KOPT-K1 (cell line): ENCODE measurements at regions not wholly inside any gene's neighbourhood (a gene's known extent, or its start where the extent isn't known, plus 50 kb on each side); places are given as distances from the start of the nearest gene placed in this dataset.
"Not testable (repeated sequence)": the region's sequence is repeated elsewhere in the genome, so short reads cannot be mapped to it uniquely, and the experiment has no call there.

Experiments used
- H3K27ac ChIP-seq: fragments of 200-600 bp; sonication (generic); 2 replicates; pipeline ENCODE4 v1.5.1; 2016; ENCODE audit warnings: antibody characterized with exemption, mild to moderate bottlenecking, low read depth, low read length; ENCODE audit not compliant: poor library complexity, severe bottlenecking
- H3K36me3 ChIP-seq: fragments of 200-600 bp; sonication (generic); 2 replicates; pipeline ENCODE4 v1.5.1; 2017; ENCODE audit warnings: antibody characterized with exemption, mild to moderate bottlenecking, low read length, moderate library complexity; ENCODE audit not compliant: insufficient read depth
- H3K9me3 ChIP-seq: fragments of 200-600 bp; sonication (generic); 2 replicates; pipeline ENCODE4 v1.5.1; 2017; ENCODE audit warnings: antibody characterized with exemption, low read length, mild to moderate bottlenecking; ENCODE audit not compliant: insufficient read depth, poor library complexity, severe bottlenecking

DNA sequence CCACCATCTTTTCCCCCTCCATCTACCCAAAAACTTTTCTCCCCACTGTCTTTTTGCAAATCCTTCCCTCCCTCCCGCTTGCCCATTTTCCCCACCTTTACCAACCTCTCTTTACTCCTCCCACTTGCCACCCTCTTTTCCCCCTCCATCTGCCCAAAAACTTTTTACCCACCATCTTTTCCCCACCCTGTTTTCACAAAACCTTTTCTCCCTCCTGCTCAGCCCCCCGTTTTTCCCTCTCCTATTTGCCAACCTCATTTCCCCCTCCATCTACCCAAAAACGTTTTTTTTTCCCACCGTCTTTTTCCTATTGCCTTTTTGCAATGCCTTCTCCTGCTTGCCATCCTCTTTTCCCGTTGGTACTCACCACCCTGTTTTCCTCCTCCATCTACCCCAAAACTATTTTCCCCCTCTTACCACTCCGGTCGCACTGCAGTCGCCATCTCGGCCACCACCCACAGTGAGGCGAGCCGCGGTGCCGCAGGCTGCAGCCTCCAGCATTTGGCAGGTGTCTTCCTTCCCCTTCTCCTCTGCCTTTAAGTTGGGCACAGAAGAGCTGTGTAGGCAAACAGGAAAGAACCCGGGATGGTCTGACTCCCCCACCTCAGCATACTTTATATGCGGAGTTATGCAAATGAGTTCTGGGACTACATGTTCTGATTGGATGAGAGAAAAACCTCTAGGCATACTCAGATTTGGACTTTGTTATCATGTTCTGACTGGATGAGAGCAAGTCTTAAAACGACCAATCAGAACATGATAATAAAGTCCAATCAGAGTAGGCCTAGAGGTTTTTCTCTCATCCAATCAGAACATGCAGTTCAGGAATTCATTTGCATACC, 121.2 kb upstream of the VPREB1 start:
- no peak overlapping the region for H3K27ac ChIP-seq
- no peaks in the 10 kb centered on the region for H3K36me3 ChIP-seq
- no peaks in the 10 kb centered on the region for H3K9me3 ChIP-seq

DNA sequence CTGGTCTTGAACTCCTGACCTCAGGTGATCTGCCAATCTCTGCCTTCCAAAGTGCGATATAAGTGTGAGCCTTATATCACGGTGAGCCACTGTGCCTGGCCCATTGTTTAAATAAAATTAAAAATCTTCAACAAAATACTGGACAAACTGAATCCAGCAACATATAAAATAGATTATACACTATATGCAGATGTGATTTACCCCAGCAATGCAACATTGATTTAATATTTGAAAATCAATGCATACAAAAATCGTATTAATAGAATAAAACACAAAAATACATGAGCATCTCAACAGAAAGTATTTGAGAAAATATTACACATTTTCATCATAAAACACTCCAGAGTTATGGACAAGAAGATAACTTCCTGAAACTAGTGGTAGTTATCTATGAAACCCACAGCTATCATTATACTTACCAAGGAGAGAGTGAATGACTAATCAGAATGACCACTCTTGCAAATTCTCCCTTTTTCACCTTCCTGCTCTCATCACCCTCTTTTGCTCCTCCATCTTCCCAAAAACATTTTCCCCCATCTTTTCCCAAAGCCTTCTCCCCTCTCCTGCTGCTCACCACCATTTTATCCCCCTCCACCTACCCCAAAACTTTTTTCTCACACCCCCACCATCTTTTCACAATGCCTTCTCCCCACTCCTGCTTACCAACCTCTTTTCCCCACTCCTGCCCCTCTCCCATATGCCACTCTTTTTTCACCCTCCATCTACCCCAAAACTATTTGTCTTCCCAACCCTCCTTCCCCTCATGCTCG, 122.1 kb upstream of the VPREB1 start:
- H3K9me3 ChIP-seq, result no peaks in the 10 kb centered on the region
- H3K27ac ChIP-seq, result no peak overlapping the region
- H3K36me3 ChIP-seq, result no peaks in the 10 kb centered on the region

DNA sequence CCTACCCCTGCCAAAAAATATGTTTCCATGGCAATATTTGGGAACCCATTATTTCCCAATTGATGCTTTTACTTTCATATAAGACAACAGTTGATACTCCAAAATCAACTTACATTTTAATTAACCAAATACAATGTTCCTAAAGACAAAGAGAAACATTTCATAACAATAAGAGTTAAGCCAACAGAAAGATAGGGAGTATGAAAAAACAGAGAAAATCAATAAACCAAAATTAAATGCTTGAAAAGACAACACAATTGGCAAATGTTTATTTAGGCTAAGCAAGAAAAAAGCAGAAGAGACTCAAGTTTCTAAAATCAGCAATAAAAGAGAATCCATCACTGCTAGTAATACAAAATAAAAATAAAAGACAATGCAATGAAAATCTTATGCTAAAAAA, 123.1 kb upstream of the VPREB1 start:
- no peaks in the 10 kb centered on the region for H3K9me3 ChIP-seq
- H3K27ac ChIP-seq, result no peak overlapping the region
- H3K36me3 ChIP-seq, result no peaks in the 10 kb centered on the region

DNA sequence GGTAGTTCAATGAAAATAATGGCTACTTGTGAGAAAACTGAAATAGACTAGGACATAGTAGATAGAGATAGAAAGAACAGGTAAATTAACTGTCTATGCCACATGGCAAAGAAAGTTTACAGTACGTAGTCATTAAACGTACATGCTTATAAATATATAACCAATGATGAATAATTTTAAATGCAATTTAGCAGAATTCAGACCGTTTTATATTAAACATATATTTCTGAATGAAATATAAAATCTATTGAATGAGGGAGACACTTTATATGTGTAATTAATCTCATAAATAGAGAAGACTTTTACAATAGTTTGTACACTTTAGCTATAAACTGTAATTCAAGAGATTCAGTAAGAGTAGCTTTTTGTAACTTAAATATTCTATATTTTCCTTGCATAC, 124.4 kb upstream of the VPREB1 start:
- no peaks in the 10 kb centered on the region for H3K36me3 ChIP-seq
- H3K27ac ChIP-seq, result no peak overlapping the region
- no peaks in the 10 kb centered on the region for H3K9me3 ChIP-seq

DNA sequence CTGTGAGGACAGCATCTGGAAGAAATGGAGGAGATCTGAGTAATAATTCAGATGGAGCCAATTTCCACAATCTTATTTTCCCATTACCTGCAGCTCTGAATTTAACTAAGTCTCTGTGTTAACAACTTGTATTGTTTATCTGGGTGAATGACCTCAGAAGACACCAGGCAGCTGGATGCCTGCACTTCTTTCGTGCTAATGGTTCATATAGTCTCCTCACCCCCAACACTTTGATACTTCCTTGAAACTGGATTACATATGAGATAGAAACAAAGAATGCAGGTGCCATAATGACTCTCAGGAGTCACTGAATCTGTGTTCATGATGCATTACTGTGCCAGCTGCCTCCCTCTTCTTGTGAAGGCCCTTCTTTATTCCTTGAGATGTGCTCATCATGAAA, 125.6 kb upstream of the VPREB1 start:
- Histone ChIP-seq H3K36me3 (no peaks in the 10 kb centered on the region), H3K27ac (no peak overlapping the region), H3K9me3 (no peaks in the 10 kb centered on the region)

DNA sequence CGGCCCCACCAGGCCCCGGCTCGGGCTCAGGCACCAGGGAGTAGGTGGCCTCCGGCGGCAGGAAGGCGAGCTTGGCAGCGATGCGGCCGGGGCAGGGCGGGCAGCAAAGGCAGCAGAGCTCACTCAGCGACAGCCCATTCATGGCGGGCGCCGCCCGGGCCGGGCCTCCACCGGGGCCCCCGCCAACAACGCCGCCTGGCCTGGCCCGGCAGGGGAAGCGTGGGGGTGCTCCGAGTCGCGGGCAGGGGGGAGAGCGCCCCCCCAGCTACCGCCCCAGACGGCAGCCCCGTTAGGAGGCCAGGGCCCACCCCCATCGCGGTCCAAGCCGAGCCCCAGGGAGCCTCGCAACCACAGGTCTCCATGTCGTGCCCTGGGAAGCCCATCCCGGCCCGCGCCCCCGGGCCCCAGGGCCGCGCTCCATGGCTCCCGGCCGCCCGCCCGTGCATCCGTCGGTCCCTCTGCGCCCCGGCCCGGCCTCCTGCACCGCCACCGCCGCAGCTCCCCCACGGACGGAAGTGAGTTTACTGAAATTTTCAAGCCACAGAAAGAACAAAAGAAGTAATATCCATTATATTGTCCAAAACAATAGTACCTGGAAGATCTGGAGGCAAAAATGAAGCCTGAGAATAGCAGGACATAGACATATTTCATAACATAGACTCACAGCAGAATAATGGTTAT, 126.6 kb upstream of the VPREB1 start:
- H3K9me3 ChIP-seq, H3K36me3 ChIP-seq, H3K27ac ChIP-seq: not testable (repeated sequence)

DNA sequence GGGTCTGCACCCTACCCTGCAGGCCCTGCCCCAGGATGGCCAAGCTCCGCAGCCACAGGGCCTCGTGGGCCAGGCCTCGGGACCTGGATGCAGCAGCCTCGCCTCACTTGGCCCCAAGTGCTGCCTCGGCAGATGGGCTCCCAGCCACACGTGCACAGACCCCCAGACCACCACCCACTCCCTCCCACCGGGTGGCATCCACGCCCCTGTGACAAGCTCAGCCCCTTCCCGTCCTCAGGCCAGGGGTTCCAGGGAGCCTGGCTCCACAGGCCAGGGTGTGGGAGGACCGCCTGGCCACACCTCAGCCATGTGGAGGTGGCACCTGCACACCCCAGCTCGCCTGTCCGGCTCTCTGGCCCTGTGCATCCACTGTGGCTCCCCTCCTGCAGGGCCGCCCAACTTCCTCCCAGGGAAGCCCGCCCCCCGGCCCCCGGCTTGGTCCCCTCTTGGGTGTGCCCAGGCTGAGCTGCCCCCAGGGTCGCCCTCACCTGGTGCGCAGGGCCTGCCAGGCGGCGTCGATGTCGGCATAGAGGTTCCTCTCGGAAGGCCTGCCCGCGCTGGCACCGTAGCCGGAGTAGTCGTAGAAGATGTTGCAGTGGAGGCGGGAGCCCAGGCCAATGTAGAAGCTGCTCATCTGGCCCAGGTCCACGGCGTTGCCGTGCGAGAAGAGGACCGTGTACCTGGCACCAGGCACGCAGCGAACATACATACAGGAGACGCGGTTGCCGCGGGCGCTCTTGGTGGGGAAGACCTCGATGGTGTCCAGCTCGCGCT, 127.4 kb upstream of the VPREB1 start:
- H3K36me3 ChIP-seq, H3K27ac ChIP-seq, H3K9me3 ChIP-seq: not testable (repeated sequence)

DNA sequence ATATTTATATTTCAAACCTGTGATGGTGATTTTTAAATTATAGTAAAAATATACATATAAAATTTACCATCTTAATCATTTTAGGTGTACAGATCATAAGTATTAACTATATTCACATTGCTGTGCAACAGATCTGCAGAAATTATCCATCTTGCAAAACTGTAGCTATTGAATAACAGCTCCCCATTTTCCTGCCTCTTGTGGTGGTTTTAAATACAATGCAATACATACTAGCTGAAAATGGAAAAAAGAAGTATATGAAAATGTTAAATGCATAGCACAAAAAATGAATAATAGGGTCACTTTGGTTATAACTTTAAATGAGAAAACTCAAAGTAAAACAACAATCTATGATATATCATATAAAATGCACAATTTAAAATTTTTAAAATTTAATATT, 130.9 kb upstream of the VPREB1 start:
- Histone ChIP-seq H3K27ac (no peak overlapping the region), H3K9me3 (no peaks in the 10 kb centered on the region), H3K36me3 (no peaks in the 10 kb centered on the region)

DNA sequence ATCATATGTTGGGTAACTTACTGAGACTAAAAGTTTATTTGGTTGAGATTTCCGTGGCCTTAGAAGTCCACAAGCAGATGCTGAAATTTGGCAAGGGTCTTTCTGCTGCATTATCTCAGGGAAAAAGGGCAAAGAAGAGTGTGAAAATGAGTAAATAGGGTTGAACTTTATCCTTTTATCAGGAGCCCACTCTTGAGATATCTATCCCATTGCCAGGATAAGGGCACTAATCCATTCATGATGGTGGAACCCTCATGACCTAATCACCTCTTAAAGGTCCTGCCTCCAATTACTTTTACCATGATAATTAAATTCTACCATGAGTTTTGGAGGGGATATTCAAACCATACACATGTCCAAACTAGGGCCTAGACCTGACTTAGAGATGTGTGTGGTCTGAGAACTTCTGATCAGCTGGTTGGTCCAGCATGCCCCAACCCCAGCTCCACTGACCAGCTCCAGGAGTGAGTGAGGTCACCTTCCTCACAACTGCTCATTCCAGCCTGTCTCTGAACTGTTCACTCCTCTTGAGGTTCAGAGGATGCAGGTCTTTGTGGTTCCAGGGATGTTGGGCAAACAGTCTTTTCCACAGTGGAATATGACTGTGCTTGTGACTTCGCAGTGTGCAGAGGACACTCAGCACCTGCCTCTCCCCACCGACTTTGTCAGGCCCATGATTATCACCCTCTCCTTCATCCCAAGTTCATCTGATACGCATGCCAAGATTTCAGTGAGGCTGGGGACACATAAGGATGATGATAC, 130.1 kb upstream of the TOP3B start:
- H3K27ac ChIP-seq, result no peak overlapping the region
- no peaks in the 10 kb centered on the region for H3K9me3 ChIP-seq

DNA sequence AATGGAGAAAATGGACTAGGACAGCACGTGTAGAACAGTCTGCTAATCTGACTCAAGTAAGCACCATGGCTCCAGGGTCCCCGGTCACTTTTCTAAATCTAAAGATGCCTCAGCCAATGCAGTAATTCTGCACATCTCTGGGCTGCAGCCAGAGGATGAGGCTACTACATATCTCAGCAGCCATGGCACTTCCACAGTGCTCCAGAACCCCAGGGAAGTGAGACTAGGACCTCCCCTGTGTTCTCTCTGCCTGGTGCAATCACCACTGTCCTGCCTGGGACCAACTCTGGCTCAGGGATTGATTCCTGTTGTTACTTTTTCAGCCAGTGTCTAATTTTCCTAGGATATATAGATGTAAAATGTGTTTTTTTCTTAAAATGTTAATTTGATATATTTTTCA, 129.4 kb upstream of the TOP3B start:
- Histone ChIP-seq H3K27ac (no peak overlapping the region), H3K36me3 (no peaks in the 10 kb centered on the region), H3K9me3 (no peaks in the 10 kb centered on the region)

More for the DNA sequence above, 130.1 kb upstream of the TOP3B start:
- no peaks in the 10 kb centered on the region for H3K36me3 ChIP-seq

DNA sequence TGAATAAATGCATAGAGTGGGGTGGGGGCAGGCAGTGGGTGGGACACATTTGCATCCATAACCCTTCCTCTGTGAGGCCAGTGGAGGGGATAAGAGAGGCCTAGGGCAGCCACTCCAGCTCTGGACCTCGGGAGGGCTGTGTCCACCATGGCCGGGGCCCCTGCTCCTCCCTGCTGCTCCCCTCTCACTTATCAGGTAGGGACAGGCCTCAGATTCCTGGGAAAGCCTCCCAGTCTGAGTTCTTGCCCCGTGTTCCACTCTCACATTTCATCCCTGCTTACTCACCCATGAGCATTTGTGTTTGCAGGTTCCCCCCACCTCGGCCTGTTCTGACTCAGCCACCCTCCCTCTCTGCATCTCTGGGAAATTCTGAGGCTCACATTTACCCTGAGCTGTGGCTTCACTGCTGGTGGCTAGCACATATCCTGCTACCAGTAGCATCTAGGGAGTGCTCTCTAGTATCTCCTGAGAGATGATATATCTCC, 128.7 kb upstream of the TOP3B start:
- H3K27ac ChIP-seq, result no peak overlapping the region
- H3K36me3 ChIP-seq, result no peaks in the 10 kb centered on the region
- H3K9me3 ChIP-seq, result no peaks in the 10 kb centered on the region

DNA sequence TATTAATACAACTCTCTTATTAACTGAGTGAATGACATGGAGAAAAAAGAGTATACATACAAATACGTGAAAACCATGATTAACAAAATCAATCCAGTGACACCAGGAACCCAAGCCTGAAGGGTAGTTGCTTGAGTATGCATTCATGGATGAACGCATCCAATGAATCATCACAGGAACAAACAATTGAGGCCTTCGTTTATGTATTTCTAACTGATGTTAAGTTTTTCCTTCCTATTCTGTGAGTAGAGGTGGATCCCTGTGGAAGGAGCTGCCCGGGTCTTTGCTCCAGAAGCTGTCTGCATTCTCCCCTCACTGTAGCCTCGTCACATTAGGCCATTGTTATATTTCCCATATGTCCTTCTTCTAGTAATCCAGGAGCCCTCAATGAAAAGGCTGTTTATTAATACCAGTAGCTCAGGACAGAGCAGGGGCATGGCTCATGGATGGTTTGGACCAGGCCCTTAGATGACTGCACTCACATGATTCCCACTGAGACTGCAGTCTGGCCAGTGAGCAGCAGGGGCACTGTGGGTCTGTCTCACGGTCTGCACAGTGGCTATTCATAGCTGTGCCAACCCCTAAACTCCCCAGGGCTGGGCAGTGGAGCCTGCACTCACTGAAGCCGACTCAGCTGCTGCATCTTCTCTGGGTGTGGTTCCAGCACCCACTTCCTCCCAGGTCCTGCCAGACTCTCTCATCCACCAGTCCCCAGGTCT, 128.1 kb upstream of the TOP3B start:
- Histone ChIP-seq H3K36me3 (no peaks in the 10 kb centered on the region), H3K9me3 (no peaks in the 10 kb centered on the region), H3K27ac (no peak overlapping the region)

DNA sequence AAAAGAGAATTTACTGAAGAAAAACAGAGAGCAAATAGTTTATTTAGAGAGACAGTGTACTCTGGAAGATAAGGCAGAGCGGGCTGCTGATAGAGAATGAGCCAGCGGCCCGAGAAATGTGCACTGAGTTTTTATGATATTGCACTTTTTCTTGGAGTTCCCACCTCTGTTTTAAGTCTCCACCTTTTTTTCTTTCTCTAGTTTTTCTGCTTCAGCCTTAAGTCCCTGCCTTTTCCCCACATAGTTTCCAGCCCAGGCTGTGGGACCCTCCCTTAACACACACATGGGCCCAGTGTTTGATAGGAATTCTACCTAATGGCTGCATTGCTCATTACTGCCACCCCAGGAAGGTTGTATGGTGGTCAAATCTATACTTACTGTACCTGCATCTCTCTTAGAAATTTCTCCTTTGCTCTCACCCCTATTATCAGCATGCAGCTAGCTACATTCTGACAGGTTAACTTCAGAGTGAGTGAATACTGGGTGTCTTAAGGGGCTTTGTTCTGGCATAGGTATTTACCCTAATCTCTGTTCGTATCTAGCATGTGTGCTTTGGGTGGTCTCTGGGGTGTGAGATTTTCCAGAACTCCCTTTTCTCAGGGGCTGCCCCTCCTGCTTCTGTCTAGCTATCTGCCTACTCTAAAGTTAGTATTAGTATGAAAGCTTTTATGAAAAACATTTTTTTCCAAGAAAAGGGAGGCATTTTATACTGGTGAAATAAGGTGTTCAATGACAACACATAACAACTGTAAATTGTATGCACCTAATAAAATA, 127.3 kb upstream of the TOP3B start:
- Histone ChIP-seq H3K27ac (no peak overlapping the region), H3K36me3 (no peaks in the 10 kb centered on the region), H3K9me3 (no peaks in the 10 kb centered on the region)
